ENCODE measurements at regions not wholly inside any gene's neighbourhood (a gene's known extent, or its start where the extent isn't known, plus 50 kb on each side); places are given as distances from the start of the nearest gene placed in this dataset.

DNA sequence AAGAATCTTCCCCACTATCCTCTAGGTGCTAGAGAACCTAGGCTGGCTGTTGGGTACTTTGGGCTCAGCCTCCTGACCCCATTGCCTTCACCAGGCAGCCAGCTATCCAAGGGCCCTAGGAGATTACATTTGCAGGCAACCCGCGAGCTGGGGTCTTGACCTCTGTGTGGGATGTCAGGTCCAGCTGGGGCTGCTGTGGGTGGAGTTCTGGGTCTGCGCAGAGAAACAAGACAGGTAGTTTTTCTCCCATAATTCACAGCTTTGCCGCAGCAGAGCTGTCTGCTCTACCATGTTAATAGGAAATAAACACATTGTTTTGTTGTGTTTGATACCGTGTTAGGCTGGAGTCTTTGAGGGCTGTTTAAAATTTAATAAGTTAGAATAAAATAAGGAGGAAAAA lies 142.8 kb upstream of the PLET1 start:
- TF ChIP-seq POLR2A (IDR thresholded peaks at IDR 0.05), result no peak
- TF ChIP-seq, protein P1, sequence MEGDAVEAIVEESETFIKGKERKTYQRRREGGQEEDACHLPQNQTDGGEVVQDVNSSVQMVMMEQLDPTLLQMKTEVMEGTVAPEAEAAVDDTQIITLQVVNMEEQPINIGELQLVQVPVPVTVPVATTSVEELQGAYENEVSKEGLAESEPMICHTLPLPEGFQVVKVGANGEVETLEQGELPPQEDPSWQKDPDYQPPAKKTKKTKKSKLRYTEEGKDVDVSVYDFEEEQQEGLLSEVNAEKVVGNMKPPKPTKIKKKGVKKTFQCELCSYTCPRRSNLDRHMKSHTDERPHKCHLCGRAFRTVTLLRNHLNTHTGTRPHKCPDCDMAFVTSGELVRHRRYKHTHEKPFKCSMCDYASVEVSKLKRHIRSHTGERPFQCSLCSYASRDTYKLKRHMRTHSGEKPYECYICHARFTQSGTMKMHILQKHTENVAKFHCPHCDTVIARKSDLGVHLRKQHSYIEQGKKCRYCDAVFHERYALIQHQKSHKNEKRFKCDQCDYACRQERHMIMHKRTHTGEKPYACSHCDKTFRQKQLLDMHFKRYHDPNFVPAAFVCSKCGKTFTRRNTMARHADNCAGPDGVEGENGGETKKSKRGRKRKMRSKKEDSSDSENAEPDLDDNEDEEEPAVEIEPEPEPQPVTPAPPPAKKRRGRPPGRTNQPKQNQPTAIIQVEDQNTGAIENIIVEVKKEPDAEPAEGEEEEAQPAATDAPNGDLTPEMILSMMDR (IDR thresholded peaks at IDR 0.05), result no peak

Data from ovary (tissue), 3 donors.